Liver (tissue), 8 donors: ENCODE measurements at regions not wholly inside any gene's neighbourhood (a gene's known extent, or its start where the extent isn't known, plus 50 kb on each side); places are given as distances from the start of the nearest gene placed in this dataset.

Source experiments
- DNase-seq: peaks from one replicate; pipeline ENCODE4 v3.0.0-alpha.2; 2017; ENCODE audit warnings: low spot score
- H3K27ac ChIP-seq, 2 donors: one replicate each; pipeline ENCODE4 v1.7.0; 2013; ENCODE audit warnings: inconsistent platforms in 2 of 2, low read length in 2 of 2, control low read depth in 1 of 2, low read depth in 1 of 2, mild to moderate bottlenecking in 1 of 2
- H3K27me3 ChIP-seq, 4 donors: one replicate each; pipeline versions ENCODE4 v1.6.1 to v1.7.0; 2013; ENCODE audit warnings: low read length in 3 of 4, inconsistent platforms in 1 of 4, mild to moderate bottlenecking in 1 of 4, moderate library complexity in 1 of 4; ENCODE audit not compliant: control insufficient read depth in 4 of 4, insufficient read depth in 4 of 4
- H3K36me3 ChIP-seq, 4 donors: one replicate each; pipeline versions ENCODE4 v1.6.1 to v1.7.0; 2013; ENCODE audit warnings: low read length in 3 of 4, mild to moderate bottlenecking in 3 of 4, low read depth in 1 of 4, moderate library complexity in 1 of 4; ENCODE audit not compliant: control insufficient read depth in 4 of 4, insufficient read depth in 3 of 4
- H3K4me1 ChIP-seq, 4 donors: one replicate each; pipeline versions ENCODE4 v1.6.1 to v1.7.0; 2013; ENCODE audit warnings: low read length in 3 of 4, mild to moderate bottlenecking in 3 of 4, moderate library complexity in 1 of 4; ENCODE audit not compliant: control insufficient read depth in 4 of 4, insufficient read depth in 4 of 4
- H3K4me3 ChIP-seq, 3 donors: one replicate each; pipeline versions ENCODE4 v1.6.1 to v1.7.0; 2013; ENCODE audit warnings: low read length in 3 of 3, control low read depth in 1 of 3, low read depth in 1 of 3, mild to moderate bottlenecking in 1 of 3
- H3K9ac ChIP-seq, 2 donors: one replicate each; pipeline ENCODE4 v1.7.0; 2013; ENCODE audit warnings: low read length in 2 of 2, mild to moderate bottlenecking in 2 of 2, moderate library complexity in 2 of 2, control low read depth in 1 of 2, low read depth in 1 of 2
- H3K9me3 ChIP-seq, 4 donors: one replicate each; pipeline versions ENCODE4 v1.6.1 to v1.7.0; 2013; ENCODE audit warnings: low read length in 3 of 4; ENCODE audit not compliant: control insufficient read depth in 4 of 4
- ATF3 ChIP-seq: IDR thresholded peaks from 2 replicates; pipeline ENCODE4 v1.6.1; 2016; ENCODE audit warnings: antibody characterized with exemption
- CTCF ChIP-seq: fragments of 150-350 bp; IDR thresholded peaks from 2 replicates; pipeline ENCODE4 v1.5.1; 2017; ENCODE audit warnings: improper control_type of control experiment, low read depth, low read length; ENCODE audit not compliant: missing input control
- EGR1 ChIP-seq, 2 donors: IDR thresholded peaks; 2 replicates each; pipeline ENCODE4 v1.6.1; 2016 to 2018; ENCODE audit warnings: antibody characterized with exemption in 2 of 2, low read depth in 2 of 2
- FOXA1 ChIP-seq: IDR thresholded peaks from 2 replicates; pipeline ENCODE4 v1.6.1; 2016; ENCODE audit warnings: antibody characterized with exemption
- FOXA2 ChIP-seq: IDR thresholded peaks from 2 replicates; pipeline ENCODE4 v1.6.1; 2016; ENCODE audit warnings: antibody characterized with exemption
- GABPA ChIP-seq, 2 donors: IDR thresholded peaks in 1 of 2; conservative IDR thresholded peaks in 1 of 2; 2 replicates each; pipeline ENCODE4 v1.6.1; 2016; ENCODE audit warnings: antibody characterized with exemption in 2 of 2, mild to moderate bottlenecking in 1 of 2, moderate library complexity in 1 of 2
- HNF4A ChIP-seq, 2 donors: conservative IDR thresholded peaks; 2 replicates each; pipeline ENCODE4 v1.6.1; 2016; ENCODE audit warnings: antibody characterized with exemption in 2 of 2, mild to moderate bottlenecking in 2 of 2
- HNF4G ChIP-seq: IDR thresholded peaks from 2 replicates; pipeline ENCODE4 v1.6.1; 2016; ENCODE audit warnings: antibody characterized with exemption
- JUND ChIP-seq, 2 donors: IDR thresholded peaks; 2 replicates each; pipeline ENCODE4 v1.6.1; 2016; ENCODE audit warnings: antibody characterized with exemption in 2 of 2
- MAX ChIP-seq: IDR thresholded peaks from 2 replicates; pipeline ENCODE4 v1.6.1; 2016; ENCODE audit warnings: antibody characterized with exemption
- NR2F2 ChIP-seq: IDR thresholded peaks from 2 replicates; pipeline ENCODE4 v1.6.1; 2016; ENCODE audit warnings: antibody characterized with exemption
- RAD21 ChIP-seq, 2 donors: IDR thresholded peaks; 2 replicates each; pipeline ENCODE4 v1.6.1; 2016; ENCODE audit warnings: antibody characterized with exemption in 2 of 2, mild to moderate bottlenecking in 2 of 2
- REST ChIP-seq: IDR thresholded peaks from 2 replicates; pipeline ENCODE4 v1.6.1; 2016; ENCODE audit warnings: antibody characterized with exemption, mild to moderate bottlenecking
- RXRA ChIP-seq, 2 donors: IDR thresholded peaks; 2 replicates each; pipeline ENCODE4 v1.6.1; 2017 to 2018; ENCODE audit warnings: antibody characterized with exemption in 2 of 2, mild to moderate bottlenecking in 1 of 2
- SP1 ChIP-seq: IDR thresholded peaks from 2 replicates; pipeline ENCODE4 v1.6.1; 2018; ENCODE audit warnings: antibody characterized with exemption, mild to moderate bottlenecking
- TAF1 ChIP-seq: conservative IDR thresholded peaks from 2 replicates; pipeline ENCODE4 v1.6.1; 2016; ENCODE audit warnings: antibody characterized with exemption, mild to moderate bottlenecking
- YY1 ChIP-seq: IDR thresholded peaks from 2 replicates; pipeline ENCODE4 v1.6.1; 2016; ENCODE audit warnings: antibody characterized with exemption, mild to moderate bottlenecking
- ZBTB33 ChIP-seq: IDR thresholded peaks from 2 replicates; pipeline ENCODE4 v1.6.1; 2016; ENCODE audit warnings: antibody characterized with exemption
- WGBS: extraction: QIAGEN DNeasy Blood & Tissue Kit; methylation state at CpG from one replicate; pipeline ENCODE4 v1.1.7; 2013; 5-methylcytosine and 5-hydroxymethylcytosine counted together
- donor health status: healthy.
- donor health status: healthy.
- donor health status: healthy.
- donor health status: healthy.
- donor health status: healthy.

- 85% methylated on average over 2 of the region's 2 CpGs for WGBS
- no peak overlapping the region for H3K27ac ChIP-seq
- no peaks in the 10 kb centered on the region for H3K4me1 ChIP-seq
- no peak overlapping the region for H3K4me3 ChIP-seq
- TF ChIP-seq GABPA (IDR thresholded peaks at IDR 0.05 in 1 of 2, conservative IDR thresholded peaks at IDR 0.05 in 1 of 2) (no peak), ZBTB33 (no peak), ATF3 (no peak), RXRA (IDR thresholded peaks at IDR 0.05) (no peak), FOXA1 (no peak), HNF4A (conservative IDR thresholded peaks at IDR 0.05) (no peak), NR2F2 (no peak), SP1 (no peak), YY1 (no peak), FOXA2 (no peak), MAX (no peak), JUND (IDR thresholded peaks at IDR 0.05) (no peak), CTCF (no peak), REST (no peak), RAD21 (IDR thresholded peaks at IDR 0.05) (no peak), TAF1 (no peak), HNF4G (no peak), EGR1 (IDR thresholded peaks at IDR 0.05; ENCODE audit: low read depth in 2 of 2) (no peak)
- H3K9me3 ChIP-seq = peaks cover 0 to 1% (median 0%) of the 10 kb centered on the region in 4 donors
- H3K27me3 ChIP-seq = no peaks in the 10 kb centered on the region
- H3K36me3 ChIP-seq = no peaks in the 10 kb centered on the region
- no peak overlapping the region for H3K9ac ChIP-seq
- no peak for DNase-seq
These were observed 117.8 kb upstream of the NRXN1 start for GRCh38 chr2:51149725-51150124.
